GM12878 (cell line): ENCODE measurements at regions not wholly inside any gene's neighbourhood (a gene's known extent, or its start where the extent isn't known, plus 50 kb on each side); places are given as distances from the start of the nearest gene placed in this dataset.

Experiments used
- ATAC-seq: fragments of 200-7000 bp; cut with Tn5 transposase; 3 replicates; pipeline ENCODE4 v1.9.1; 2020; ENCODE audit warnings: mild to moderate bottlenecking, moderate library complexity
- BruUV-seq: library from RNA; stranded (reverse); fragments of 400-500 nt; replicated peaks from 2 replicates; lab custom pipeline; 2021; lab: Mats Ljungman, UMichigan
- CTCF ChIA-PET: fragments of 300-600 bp; sonication (Branson Sonifier 250); formaldehyde crosslinking; extraction: SDS; loops from one replicate; lab custom pipeline; 2021; ENCODE audit warnings: inconsistent platforms; lab: Yijun Ruan, JAX
- POLR2A ChIA-PET: fragments of 350-600 bp; formaldehyde crosslinking; extraction: SDS; loops from one replicate; lab custom pipeline; 2021; ENCODE audit warnings: inconsistent platforms; lab: Charles Lee
- RAD21 ChIA-PET: fragments of 300-600 bp; sonication (Branson Sonifier 250); formaldehyde crosslinking; loops from one replicate; lab custom pipeline; 2023; ENCODE audit warnings: antibody characterized with exemption; ENCODE audit not compliant: unreplicated experiment; lab: Charles Lee
- SMC1A ChIA-PET: fragments of 300-600 bp; sonication (Branson Sonifier 250); formaldehyde crosslinking; loops from one replicate; lab custom pipeline; 2023; ENCODE audit not compliant: unreplicated experiment, uncharacterized antibody; lab: Charles Lee
- DNase-seq: peaks from one replicate; pipeline ENCODE4 v3.0.0-alpha.2; 2011; ENCODE audit warnings: low read depth, low spot score
- FAIRE-seq: peaks from 3 replicates; lab custom pipeline; 2011; peaks lifted over from hg19 to GRCh38; lab: Jason Lieb, UNC
- H2AFZ ChIP-seq: 2 replicates; pipeline ENCODE4 v1.6.0; 2011; ENCODE audit warnings: low read depth, low read length, control low read depth; ENCODE audit not compliant: control insufficient read depth
- H3K27ac ChIP-seq: 2 replicates; pipeline ENCODE4 v1.5.1; 2011; ENCODE audit warnings: control low read depth; ENCODE audit not compliant: control insufficient read depth, insufficient read depth
- H3K27me3 ChIP-seq, 2 experiments: replicated peaks in 1 of 2; 2 replicates each; pipeline versions ENCODE4 v1.6.0 to v1.6.1; 2011; ENCODE audit warnings: low read length in 1 of 2; ENCODE audit not compliant: control insufficient read depth in 2 of 2, insufficient read depth in 2 of 2
- H3K36me3 ChIP-seq, 2 experiments: 2 replicates each; pipeline ENCODE4 v1.5.1; 2011; ENCODE audit warnings: low read length in 1 of 2; ENCODE audit not compliant: control insufficient read depth in 2 of 2, insufficient read depth in 2 of 2
- H3K4me1 ChIP-seq: 2 replicates; pipeline ENCODE4 v1.6.1; 2011; ENCODE audit warnings: mild to moderate bottlenecking, low read length, moderate library complexity, mixed read lengths; ENCODE audit not compliant: control insufficient read depth, insufficient read depth
- H3K4me2 ChIP-seq: 2 replicates; pipeline ENCODE4 v1.6.0; 2011; ENCODE audit warnings: control low read depth; ENCODE audit not compliant: control insufficient read depth, insufficient read depth
- H3K4me3 ChIP-seq: fragments of 200-600 bp; sonication (generic); 2 replicates; pipeline ENCODE4 v1.5.1; 2016
- H3K79me2 ChIP-seq: 2 replicates; pipeline ENCODE4 v1.6.0; 2011; ENCODE audit warnings: low read length; ENCODE audit not compliant: control insufficient read depth, insufficient read depth
- H3K9ac ChIP-seq: 2 replicates; pipeline ENCODE4 v1.8.0; 2011; ENCODE audit warnings: low read length, control low read depth, mixed read lengths; ENCODE audit not compliant: control insufficient read depth, insufficient read depth
- H3K9me3 ChIP-seq: replicated peaks from 3 replicates; pipeline ENCODE4 v1.5.1; 2011; ENCODE audit warnings: mild to moderate bottlenecking, low read length; ENCODE audit not compliant: control insufficient read depth, insufficient read depth
- H4K20me1 ChIP-seq: 2 replicates; pipeline ENCODE4 v1.6.0; 2011; ENCODE audit not compliant: control insufficient read depth, insufficient read depth
- SPI1 ChIP-seq: IDR thresholded peaks from 2 replicates; pipeline ENCODE4 v1.6.1; 2011; ENCODE audit warnings: low read depth, mild to moderate bottlenecking, low read length, moderate library complexity, borderline replicate concordance; ENCODE audit not compliant: insufficient read depth
- SRF ChIP-seq, 2 experiments: IDR thresholded peaks; 2 replicates each; pipeline ENCODE4 v1.6.1; 2011; ENCODE audit warnings: low read depth in 2 of 2, low read length in 2 of 2, mild to moderate bottlenecking in 1 of 2, moderate library complexity in 1 of 2
- TCF7 ChIP-seq: IDR thresholded peaks from 2 replicates; pipeline ENCODE4 v1.6.1; 2014; ENCODE audit warnings: antibody characterized with exemption, borderline replicate concordance
- ZNF207 ChIP-seq: fragments of 450-650 bp; IDR thresholded peaks from 2 replicates; pipeline ENCODE4 v1.6.1; 2014; ENCODE audit warnings: antibody characterized with exemption, mild to moderate bottlenecking, borderline replicate concordance
- WGBS: methylation state at CpG from one replicate; pipeline ENCODE4 v1.1.6; 2016; ENCODE audit warnings: low lambda C conversion rate; ENCODE audit not compliant: insufficient replicate concordance, insufficient coverage; ENCODE audit errors: missing lambda C conversion rate; 5-methylcytosine and 5-hydroxymethylcytosine counted together
- in situ Hi-C: fragments of 300-500 bp; cut with MboI; formaldehyde crosslinking; loops from 9 replicates; pipeline ENCODE4 v1.14.3; 2018; ENCODE audit warnings: mixed read lengths
- intact Hi-C: fragments of 100-400 bp; cut with micrococcal nuclease; formaldehyde crosslinking; loops from one replicate; pipeline ENCODE4 v1.14.2; 2022; ENCODE audit not compliant: unreplicated experiment
- TF ChIP-seq, protein P1 (sequence below): fragments of 450-650 bp; IDR thresholded peaks from 2 replicates; pipeline ENCODE4 v1.6.1; 2017; ENCODE audit warnings: antibody characterized with exemption, mild to moderate bottlenecking, moderate library complexity
- TF ChIP-seq, protein P2 (sequence below): IDR thresholded peaks from 2 replicates; pipeline ENCODE4 v1.6.1; 2011; ENCODE audit warnings: borderline replicate concordance, low read depth, mild to moderate bottlenecking, moderate library complexity, mixed read lengths, low read length; ENCODE audit not compliant: insufficient read depth; ENCODE audit errors: extremely low read length
- TF ChIP-seq, protein P3 (sequence below): fragments of 450-650 bp; IDR thresholded peaks from 2 replicates; pipeline ENCODE4 v1.6.1; 2017; ENCODE audit warnings: mild to moderate bottlenecking

DNA sequence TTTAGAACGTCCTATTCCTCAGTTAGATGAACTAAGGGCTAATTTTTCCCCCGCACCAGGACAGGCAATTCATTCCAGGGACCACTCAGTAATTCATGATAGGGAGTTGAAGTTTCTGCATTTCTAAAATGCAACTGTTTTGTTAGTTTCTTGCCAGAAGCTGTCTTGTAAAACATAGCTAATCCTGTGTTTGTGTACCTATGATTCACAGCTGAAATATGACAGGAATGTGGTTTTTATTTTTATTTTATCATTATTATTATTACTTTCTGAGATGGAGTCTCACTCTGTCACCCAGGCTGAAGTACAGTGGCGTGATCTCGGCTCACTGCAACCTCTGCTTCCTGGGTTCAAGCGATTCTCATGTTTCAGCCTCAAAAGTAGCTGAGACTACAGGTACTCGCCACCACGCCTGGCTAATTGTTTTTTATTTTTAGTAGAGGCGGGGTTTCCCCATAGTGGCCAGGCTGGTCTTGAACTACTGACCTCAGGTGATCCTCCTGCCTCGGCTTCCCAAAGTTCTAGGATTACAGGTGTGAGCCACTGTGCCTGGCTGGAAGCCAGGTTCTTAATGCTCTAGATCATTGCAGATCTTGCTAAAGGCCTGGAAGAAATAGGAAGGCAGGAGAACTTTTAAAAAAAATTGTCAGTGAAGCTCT is 154.8 kb upstream of the FHL2 start:
- Histone ChIP-seq H3K9me3 (no peaks in the 10 kb centered on the region; the same call in 2 of the 3 replicates), H3K27me3 (peaks cover 0 to 2% of the 10 kb centered on the region in 2 experiments; a peak in 1 of 4 replicates), H4K20me1 (no peaks in the 10 kb centered on the region), H3K27ac (no peak overlapping the region), H3K79me2 (no peaks in the 10 kb centered on the region), H3K4me3 (no peak overlapping the region), H2AFZ (no peak overlapping the region), H3K9ac (no peak overlapping the region), H3K4me2 (no peak overlapping the region), H3K4me1 (no peaks in the 10 kb centered on the region), H3K36me3 (no peaks in the 10 kb centered on the region)
- no peak for FAIRE-seq
- BruUV-seq: no TSS peak
- CTCF ChIA-PET: interaction anchor here (1.3 kb wide), 2 partner anchors 8 to 9 kb away, joined by 3 to 5 read pairs; no protein-coding TSS in a partner anchor
- RAD21 ChIA-PET: no interaction called here
- intact Hi-C loops: no loop called here
- SMC1A ChIA-PET: no interaction called here
- POLR2A ChIA-PET: no interaction called here
- WGBS: 4% methylated on average over 9 of the region's 9 CpGs
- TF ChIP-seq SPI1 (no peak), SRF (IDR thresholded peaks at IDR 0.05; ENCODE audit: low read depth in 2 of 2, low read length in 2 of 2) (no peak), ZNF207 (no peak), TCF7 (no peak)
- TF ChIP-seq, protein P1, sequence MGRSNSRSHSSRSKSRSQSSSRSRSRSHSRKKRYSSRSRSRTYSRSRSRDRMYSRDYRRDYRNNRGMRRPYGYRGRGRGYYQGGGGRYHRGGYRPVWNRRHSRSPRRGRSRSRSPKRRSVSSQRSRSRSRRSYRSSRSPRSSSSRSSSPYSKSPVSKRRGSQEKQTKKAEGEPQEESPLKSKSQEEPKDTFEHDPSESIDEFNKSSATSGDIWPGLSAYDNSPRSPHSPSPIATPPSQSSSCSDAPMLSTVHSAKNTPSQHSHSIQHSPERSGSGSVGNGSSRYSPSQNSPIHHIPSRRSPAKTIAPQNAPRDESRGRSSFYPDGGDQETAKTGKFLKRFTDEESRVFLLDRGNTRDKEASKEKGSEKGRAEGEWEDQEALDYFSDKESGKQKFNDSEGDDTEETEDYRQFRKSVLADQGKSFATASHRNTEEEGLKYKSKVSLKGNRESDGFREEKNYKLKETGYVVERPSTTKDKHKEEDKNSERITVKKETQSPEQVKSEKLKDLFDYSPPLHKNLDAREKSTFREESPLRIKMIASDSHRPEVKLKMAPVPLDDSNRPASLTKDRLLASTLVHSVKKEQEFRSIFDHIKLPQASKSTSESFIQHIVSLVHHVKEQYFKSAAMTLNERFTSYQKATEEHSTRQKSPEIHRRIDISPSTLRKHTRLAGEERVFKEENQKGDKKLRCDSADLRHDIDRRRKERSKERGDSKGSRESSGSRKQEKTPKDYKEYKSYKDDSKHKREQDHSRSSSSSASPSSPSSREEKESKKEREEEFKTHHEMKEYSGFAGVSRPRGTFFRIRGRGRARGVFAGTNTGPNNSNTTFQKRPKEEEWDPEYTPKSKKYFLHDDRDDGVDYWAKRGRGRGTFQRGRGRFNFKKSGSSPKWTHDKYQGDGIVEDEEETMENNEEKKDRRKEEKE: no peak
- TF ChIP-seq, protein P2, sequence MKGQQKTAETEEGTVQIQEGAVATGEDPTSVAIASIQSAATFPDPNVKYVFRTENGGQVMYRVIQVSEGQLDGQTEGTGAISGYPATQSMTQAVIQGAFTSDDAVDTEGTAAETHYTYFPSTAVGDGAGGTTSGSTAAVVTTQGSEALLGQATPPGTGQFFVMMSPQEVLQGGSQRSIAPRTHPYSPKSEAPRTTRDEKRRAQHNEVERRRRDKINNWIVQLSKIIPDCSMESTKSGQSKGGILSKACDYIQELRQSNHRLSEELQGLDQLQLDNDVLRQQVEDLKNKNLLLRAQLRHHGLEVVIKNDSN: no peak
- TF ChIP-seq, protein P3, sequence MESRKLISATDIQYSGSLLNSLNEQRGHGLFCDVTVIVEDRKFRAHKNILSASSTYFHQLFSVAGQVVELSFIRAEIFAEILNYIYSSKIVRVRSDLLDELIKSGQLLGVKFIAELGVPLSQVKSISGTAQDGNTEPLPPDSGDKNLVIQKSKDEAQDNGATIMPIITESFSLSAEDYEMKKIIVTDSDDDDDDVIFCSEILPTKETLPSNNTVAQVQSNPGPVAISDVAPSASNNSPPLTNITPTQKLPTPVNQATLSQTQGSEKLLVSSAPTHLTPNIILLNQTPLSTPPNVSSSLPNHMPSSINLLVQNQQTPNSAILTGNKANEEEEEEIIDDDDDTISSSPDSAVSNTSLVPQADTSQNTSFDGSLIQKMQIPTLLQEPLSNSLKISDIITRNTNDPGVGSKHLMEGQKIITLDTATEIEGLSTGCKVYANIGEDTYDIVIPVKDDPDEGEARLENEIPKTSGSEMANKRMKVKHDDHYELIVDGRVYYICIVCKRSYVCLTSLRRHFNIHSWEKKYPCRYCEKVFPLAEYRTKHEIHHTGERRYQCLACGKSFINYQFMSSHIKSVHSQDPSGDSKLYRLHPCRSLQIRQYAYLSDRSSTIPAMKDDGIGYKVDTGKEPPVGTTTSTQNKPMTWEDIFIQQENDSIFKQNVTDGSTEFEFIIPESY: no peak
- no peak for DNase-seq
- in situ Hi-C loops: no loop called here
- ATAC-seq: no peak
